AG09309 (cell line): ENCODE measurements at regions not wholly inside any gene's neighbourhood (a gene's known extent, or its start where the extent isn't known, plus 50 kb on each side); places are given as distances from the start of the nearest gene placed in this dataset.

Experiments used
- DNase-seq: peaks from one replicate; pipeline ENCODE4 v3.0.0-alpha.2; 2010; ENCODE audit warnings: low read depth
- H3K4me3 ChIP-seq: 2 replicates; pipeline ENCODE4 v1.5.1; 2011; ENCODE audit warnings: mild to moderate bottlenecking, low read depth, low read length, moderate library complexity; ENCODE audit not compliant: control insufficient read depth
- CTCF ChIP-seq: IDR thresholded peaks from 2 replicates; pipeline ENCODE4 v1.5.1; 2011; ENCODE audit warnings: mild to moderate bottlenecking, low read depth, low read length, inconsistent platforms; ENCODE audit not compliant: insufficient read depth, control insufficient read depth; ENCODE audit errors: missing control alignments

GRCh38 chr2:226631187-226631586 lies 168.4 kb downstream of the IRS1 start:
- DNase-seq = no peak
- H3K4me3 ChIP-seq = no peak overlapping the region
- TF ChIP-seq CTCF = no peak

DNA sequence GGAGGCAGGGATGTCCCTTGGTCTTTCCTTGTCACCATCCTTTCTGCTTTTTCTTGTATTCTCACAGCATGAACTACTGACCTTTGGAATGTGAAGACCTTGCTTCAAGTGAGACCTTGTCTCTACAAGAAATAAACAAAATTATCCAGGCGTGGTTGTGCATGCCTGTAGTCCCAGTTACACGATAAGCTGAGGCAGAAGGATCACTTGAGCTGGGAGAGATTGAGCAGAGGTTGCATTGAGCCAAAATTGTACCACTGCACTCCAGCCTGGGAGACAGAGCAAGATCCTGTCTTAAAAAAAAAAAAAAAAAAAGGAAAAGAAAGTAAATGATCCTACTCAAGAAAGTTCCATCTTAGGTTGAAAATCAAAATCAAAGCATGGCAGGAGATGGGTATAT lies 173.7 kb downstream of the IRS1 start:
- H3K4me3 ChIP-seq = no peak overlapping the region
- DNase-seq = no peak
- TF ChIP-seq CTCF = no peak

- TF ChIP-seq CTCF = no peak
Measured at GRCh38 chr2:226623587-226624368, 175.8 kb downstream of the IRS1 start.

GRCh38 chr2:226622484-226622883 lies 177.1 kb downstream of the IRS1 start:
- peak; percentile 11 for TF ChIP-seq CTCF
- no peak overlapping the region for H3K4me3 ChIP-seq
- no peak for DNase-seq

More at GRCh38 chr2:226623587-226624368, 175.8 kb downstream of the IRS1 start:
- no peak for DNase-seq
- no peak overlapping the region for H3K4me3 ChIP-seq

DNA sequence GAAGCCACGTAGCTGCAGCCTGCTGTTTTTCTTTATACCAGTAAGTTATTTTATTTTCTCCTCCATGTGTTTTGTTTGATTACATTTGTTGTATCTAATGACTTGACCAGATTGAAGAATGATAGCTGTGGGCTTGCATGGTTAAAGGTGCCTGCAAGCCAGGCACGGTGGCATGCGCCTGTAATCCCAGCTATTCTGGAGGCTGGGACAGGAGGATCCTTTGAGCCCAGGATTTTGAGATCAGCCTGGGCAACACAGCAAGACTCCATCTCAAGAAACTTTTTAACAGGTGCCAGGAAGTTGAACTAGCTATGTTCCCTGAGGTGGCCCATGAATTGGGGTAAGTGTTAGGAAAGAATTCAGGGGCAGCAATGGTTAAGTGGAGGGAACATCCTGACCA lies 179.4 kb downstream of the IRS1 start:
- no peak for TF ChIP-seq CTCF
- H3K4me3 ChIP-seq = no peak overlapping the region
- no peak for DNase-seq

DNA sequence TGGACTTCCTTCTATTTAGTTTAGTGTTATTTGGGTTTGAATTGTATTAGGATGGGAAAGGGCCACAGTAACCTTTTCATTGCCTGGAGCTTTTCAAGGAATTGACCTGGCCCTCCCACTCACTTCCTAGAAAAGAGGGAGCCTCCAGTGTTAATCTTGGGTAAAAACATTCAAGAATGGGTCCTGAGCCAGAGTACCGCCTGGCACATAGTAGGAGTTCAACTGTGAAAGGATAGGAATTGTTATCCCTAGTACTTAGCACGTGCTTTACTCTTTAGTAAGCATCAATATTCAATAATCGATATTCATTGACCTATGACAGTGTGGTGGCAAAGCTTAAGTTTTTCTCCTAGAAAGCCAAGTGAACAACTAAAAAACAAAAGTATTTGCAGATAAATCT lies 179.9 kb downstream of the IRS1 start:
- TF ChIP-seq CTCF = no peak
- DNase-seq = no peak
- no peak overlapping the region for H3K4me3 ChIP-seq
